ENCODE measurements at regions not wholly inside any gene's neighbourhood (a gene's known extent, or its start where the extent isn't known, plus 50 kb on each side); places are given as distances from the start of the nearest gene placed in this dataset.

GRCh38 chr1:187624812-187625545, 796.2 kb downstream of the PLA2G4A start:
- Histone ChIP-seq H3K27me3 (ENCODE audit: control insufficient read depth in 3 of 3, insufficient read depth in 3 of 3, low read length in 2 of 3) (no peaks in the 10 kb centered on the region), H3K9ac (ENCODE audit: insufficient read depth in 1 of 2, low read length in 2 of 2) (no peak overlapping the region), H3K4me1 (ENCODE audit: control insufficient read depth in 5 of 5, insufficient read depth in 5 of 5, low read length in 5 of 5) (peaks cover 0 to 3% (median 0%) of the 10 kb centered on the region in 5 donors), H3K27ac (ENCODE audit: low read depth in 1 of 2, low read length in 1 of 2) (no peak overlapping the region), H3K4me3 (no peak overlapping the region), H3K36me3 (ENCODE audit: control insufficient read depth in 4 of 4, insufficient read depth in 4 of 4, low read length in 4 of 4) (no peaks in the 10 kb centered on the region), H3K9me3 (ENCODE audit: control insufficient read depth in 4 of 4, insufficient read depth in 3 of 4, low read length in 3 of 4) (no peaks in the 10 kb centered on the region)
- DNase-seq (peak in 2 of 3 donors; percentile 19 to 43), ATAC-seq (ENCODE audit: insufficient read depth, low FRiP score) (no peak)
- WGBS, 2 donors = 73 to 87% methylated on average over 2 of the region's 2 CpGs
- TF ChIP-seq, protein P1, sequence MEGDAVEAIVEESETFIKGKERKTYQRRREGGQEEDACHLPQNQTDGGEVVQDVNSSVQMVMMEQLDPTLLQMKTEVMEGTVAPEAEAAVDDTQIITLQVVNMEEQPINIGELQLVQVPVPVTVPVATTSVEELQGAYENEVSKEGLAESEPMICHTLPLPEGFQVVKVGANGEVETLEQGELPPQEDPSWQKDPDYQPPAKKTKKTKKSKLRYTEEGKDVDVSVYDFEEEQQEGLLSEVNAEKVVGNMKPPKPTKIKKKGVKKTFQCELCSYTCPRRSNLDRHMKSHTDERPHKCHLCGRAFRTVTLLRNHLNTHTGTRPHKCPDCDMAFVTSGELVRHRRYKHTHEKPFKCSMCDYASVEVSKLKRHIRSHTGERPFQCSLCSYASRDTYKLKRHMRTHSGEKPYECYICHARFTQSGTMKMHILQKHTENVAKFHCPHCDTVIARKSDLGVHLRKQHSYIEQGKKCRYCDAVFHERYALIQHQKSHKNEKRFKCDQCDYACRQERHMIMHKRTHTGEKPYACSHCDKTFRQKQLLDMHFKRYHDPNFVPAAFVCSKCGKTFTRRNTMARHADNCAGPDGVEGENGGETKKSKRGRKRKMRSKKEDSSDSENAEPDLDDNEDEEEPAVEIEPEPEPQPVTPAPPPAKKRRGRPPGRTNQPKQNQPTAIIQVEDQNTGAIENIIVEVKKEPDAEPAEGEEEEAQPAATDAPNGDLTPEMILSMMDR (IDR thresholded peaks at IDR 0.05; ENCODE audit: control extremely low read depth, extremely low read depth) = no peak

GRCh38 chr1:187626056-187626455, 797.3 kb downstream of the PLA2G4A start:
- Histone ChIP-seq H3K9me3 (ENCODE audit: control insufficient read depth in 4 of 4, insufficient read depth in 3 of 4, low read length in 3 of 4) (peaks cover 0 to under 1% (median 0%) of the 10 kb centered on the region in 4 donors), H3K9ac (ENCODE audit: insufficient read depth in 1 of 2, low read length in 2 of 2) (no peak overlapping the region), H3K27ac (ENCODE audit: low read depth in 1 of 2, low read length in 1 of 2) (no peak overlapping the region), H3K4me3 (no peak overlapping the region), H3K36me3 (ENCODE audit: control insufficient read depth in 4 of 4, insufficient read depth in 4 of 4, low read length in 4 of 4) (no peaks in the 10 kb centered on the region), H3K27me3 (ENCODE audit: control insufficient read depth in 3 of 3, insufficient read depth in 3 of 3, low read length in 2 of 3) (no peaks in the 10 kb centered on the region), H3K4me1 (ENCODE audit: control insufficient read depth in 5 of 5, insufficient read depth in 5 of 5, low read length in 5 of 5) (peaks cover 0 to 3% (median 0%) of the 10 kb centered on the region in 5 donors)
- no peak for DNase-seq
- ATAC-seq (ENCODE audit: insufficient read depth, low FRiP score) = no peak
- TF ChIP-seq, protein P1 (IDR thresholded peaks at IDR 0.05; ENCODE audit: control extremely low read depth, extremely low read depth) = no peak
- 40 to 47% methylated on average over 5 of the region's 5 CpGs for WGBS, 2 donors

- TF ChIP-seq, protein P1 (IDR thresholded peaks at IDR 0.05; ENCODE audit: control extremely low read depth, extremely low read depth) = no peak
- H3K4me1 ChIP-seq (ENCODE audit: control insufficient read depth in 5 of 5, insufficient read depth in 5 of 5, low read length in 5 of 5) = peaks cover 0 to 3% (median 0%) of the 10 kb centered on the region in 5 donors
- ATAC-seq (ENCODE audit: insufficient read depth, low FRiP score) = no peak
Observed at GRCh38 chr1:187627516-187627915, 798.8 kb downstream of the PLA2G4A start.

More at GRCh38 chr1:187627516-187627915, 798.8 kb downstream of the PLA2G4A start:
- Histone ChIP-seq H3K27ac (ENCODE audit: low read depth in 1 of 2, low read length in 1 of 2) (no peak overlapping the region), H3K27me3 (ENCODE audit: control insufficient read depth in 3 of 3, insufficient read depth in 3 of 3, low read length in 2 of 3) (no peaks in the 10 kb centered on the region), H3K36me3 (ENCODE audit: control insufficient read depth in 4 of 4, insufficient read depth in 4 of 4, low read length in 4 of 4) (no peaks in the 10 kb centered on the region), H3K4me3 (no peak overlapping the region), H3K9ac (ENCODE audit: insufficient read depth in 1 of 2, low read length in 2 of 2) (no peak overlapping the region), H3K9me3 (ENCODE audit: control insufficient read depth in 4 of 4, insufficient read depth in 3 of 4, low read length in 3 of 4) (peaks cover 0 to 6% (median 0%) of the 10 kb centered on the region in 4 donors)
- no peak for DNase-seq
- WGBS, 2 donors = 89 to 91% methylated on average over 2 of the region's 2 CpGs
